Skeletal muscle tissue (tissue), 3 donors: ENCODE measurements at regions not wholly inside any gene's neighbourhood (a gene's known extent, or its start where the extent isn't known, plus 50 kb on each side); places are given as distances from the start of the nearest gene placed in this dataset.

Experiments
- H3K27ac ChIP-seq: one replicate; pipeline ENCODE4 v1.7.0; 2013; ENCODE audit warnings: mild to moderate bottlenecking, low read depth, low read length, inconsistent platforms
- H3K27me3 ChIP-seq, 3 donors: one replicate each; pipeline ENCODE4 v1.7.0; 2013; ENCODE audit warnings: low read length in 3 of 3; ENCODE audit not compliant: control insufficient read depth in 3 of 3, insufficient read depth in 3 of 3
- H3K36me3 ChIP-seq, 3 donors: one replicate each; pipeline ENCODE4 v1.7.0; 2013; ENCODE audit warnings: low read length in 3 of 3; ENCODE audit not compliant: control insufficient read depth in 3 of 3, insufficient read depth in 3 of 3
- H3K4me1 ChIP-seq, 3 donors: one replicate each; pipeline ENCODE4 v1.7.0; 2013; ENCODE audit warnings: low read length in 3 of 3, mild to moderate bottlenecking in 3 of 3; ENCODE audit not compliant: control insufficient read depth in 3 of 3, insufficient read depth in 3 of 3
- H3K4me3 ChIP-seq, 3 donors: one replicate each; pipeline ENCODE4 v1.7.0; 2013; ENCODE audit warnings: low read length in 3 of 3
- H3K9ac ChIP-seq, 3 donors: one replicate each; pipeline ENCODE4 v1.7.0; 2013; ENCODE audit warnings: low read length in 3 of 3, mild to moderate bottlenecking in 3 of 3, moderate library complexity in 2 of 3, low read depth in 1 of 3
- H3K9me3 ChIP-seq, 3 donors: one replicate each; pipeline ENCODE4 v1.7.0; 2013; ENCODE audit warnings: low read length in 3 of 3; ENCODE audit not compliant: control insufficient read depth in 3 of 3
- donor health status: Osteomylitis.

GRCh38 chr5:77912721-77913120 lies 136.6 kb upstream of the TBCA start:
- no peak overlapping the region for H3K27ac ChIP-seq
- H3K4me3 ChIP-seq = no peak overlapping the region
- H3K9me3 ChIP-seq = peaks cover 0 to 3% (median 0%) of the 10 kb centered on the region in 3 donors
- no peak overlapping the region for H3K9ac ChIP-seq
- H3K27me3 ChIP-seq = peaks cover 0 to 4% (median 0%) of the 10 kb centered on the region in 3 donors
- no peaks in the 10 kb centered on the region for H3K4me1 ChIP-seq
- no peaks in the 10 kb centered on the region for H3K36me3 ChIP-seq

- Histone ChIP-seq H3K9ac (no peak overlapping the region), H3K4me3 (no peak overlapping the region), H3K36me3 (no peaks in the 10 kb centered on the region), H3K4me1 (no peaks in the 10 kb centered on the region), H3K27ac (no peak overlapping the region), H3K27me3 (peaks cover 0 to 4% (median 0%) of the 10 kb centered on the region in 3 donors), H3K9me3 (peaks cover 0 to 3% (median 0%) of the 10 kb centered on the region in 3 donors)
Measured at GRCh38 chr5:77910602-77911188, 134.6 kb upstream of the TBCA start.

GRCh38 chr5:77909237-77909636 lies 133.1 kb upstream of the TBCA start:
- no peaks in the 10 kb centered on the region for H3K9me3 ChIP-seq
- peaks cover 0 to 4% (median 0%) of the 10 kb centered on the region in 3 donors for H3K27me3 ChIP-seq
- peaks cover 0 to under 1% (median 0%) of the 10 kb centered on the region in 3 donors for H3K4me1 ChIP-seq
- H3K36me3 ChIP-seq = no peaks in the 10 kb centered on the region
- H3K27ac ChIP-seq = no peak overlapping the region
- H3K9ac ChIP-seq = no peak overlapping the region
- no peak overlapping the region for H3K4me3 ChIP-seq

GRCh38 chr5:77908787-77909186 lies 132.6 kb upstream of the TBCA start:
- no peaks in the 10 kb centered on the region for H3K36me3 ChIP-seq
- no peak overlapping the region for H3K27ac ChIP-seq
- H3K4me1 ChIP-seq = peaks cover 0 to 4% (median 3%) of the 10 kb centered on the region in 3 donors

GRCh38 chr5:77907786-77908185 lies 131.6 kb upstream of the TBCA start:
- Histone ChIP-seq H3K27ac (no peak overlapping the region), H3K27me3 (no peaks in the 10 kb centered on the region), H3K9me3 (no peaks in the 10 kb centered on the region), H3K36me3 (no peaks in the 10 kb centered on the region), H3K4me3 (no peak overlapping the region), H3K9ac (no peak overlapping the region), H3K4me1 (peaks cover 0 to 6% (median 3%) of the 10 kb centered on the region in 3 donors)

More at GRCh38 chr5:77908787-77909186, 132.6 kb upstream of the TBCA start:
- Histone ChIP-seq H3K27me3 (peaks cover 0 to 4% (median 0%) of the 10 kb centered on the region in 3 donors), H3K9me3 (no peaks in the 10 kb centered on the region), H3K9ac (no peak overlapping the region), H3K4me3 (no peak overlapping the region)

GRCh38 chr5:77906806-77907205 lies 130.7 kb upstream of the TBCA start:
- H3K27me3 ChIP-seq = no peaks in the 10 kb centered on the region
- peaks cover 0 to 6% (median 3%) of the 10 kb centered on the region in 3 donors for H3K4me1 ChIP-seq
- H3K9me3 ChIP-seq = no peaks in the 10 kb centered on the region
- no peak overlapping the region for H3K4me3 ChIP-seq
- no peak overlapping the region for H3K27ac ChIP-seq
- no peaks in the 10 kb centered on the region for H3K36me3 ChIP-seq
- no peak overlapping the region for H3K9ac ChIP-seq

GRCh38 chr5:77904362-77904761 lies 128.2 kb upstream of the TBCA start:
- H3K9me3 ChIP-seq = no peaks in the 10 kb centered on the region
- no peak overlapping the region for H3K4me3 ChIP-seq
- H3K27ac ChIP-seq = no peak overlapping the region
- H3K27me3 ChIP-seq = no peaks in the 10 kb centered on the region
- H3K36me3 ChIP-seq = no peaks in the 10 kb centered on the region
- H3K4me1 ChIP-seq = peaks cover 0 to 6% (median 3%) of the 10 kb centered on the region in 3 donors
- no peak overlapping the region for H3K9ac ChIP-seq

- H3K36me3 ChIP-seq = no peaks in the 10 kb centered on the region
- no peak overlapping the region for H3K9ac ChIP-seq
- no peaks in the 10 kb centered on the region for H3K27me3 ChIP-seq
- peaks cover 0 to 6% (median 3%) of the 10 kb centered on the region in 3 donors for H3K4me1 ChIP-seq
- H3K4me3 ChIP-seq = no peak overlapping the region
- H3K9me3 ChIP-seq = no peaks in the 10 kb centered on the region
- no peak overlapping the region for H3K27ac ChIP-seq
Measured at GRCh38 chr5:77900691-77901090, 124.6 kb upstream of the TBCA start.

- H3K4me1 ChIP-seq = no peaks in the 10 kb centered on the region
- no peaks in the 10 kb centered on the region for H3K9me3 ChIP-seq
- H3K27me3 ChIP-seq = no peaks in the 10 kb centered on the region
- no peak overlapping the region for H3K9ac ChIP-seq
- no peak overlapping the region for H3K4me3 ChIP-seq
- H3K36me3 ChIP-seq = no peaks in the 10 kb centered on the region
- no peak overlapping the region for H3K27ac ChIP-seq
Measured at GRCh38 chr5:77898385-77898784, 122.2 kb upstream of the TBCA start.

- H3K36me3 ChIP-seq = no peaks in the 10 kb centered on the region
- H3K4me1 ChIP-seq = no peaks in the 10 kb centered on the region
- H3K27ac ChIP-seq = no peak overlapping the region
- no peak overlapping the region for H3K4me3 ChIP-seq
- no peaks in the 10 kb centered on the region for H3K27me3 ChIP-seq
- no peaks in the 10 kb centered on the region for H3K9me3 ChIP-seq
- no peak overlapping the region for H3K9ac ChIP-seq
Measured at GRCh38 chr5:77896338-77896737, 120.2 kb upstream of the TBCA start.
